ENCODE measurements at regions not wholly inside any gene's neighbourhood (a gene's known extent, or its start where the extent isn't known, plus 50 kb on each side); places are given as distances from the start of the nearest gene placed in this dataset.
"Not testable (repeated sequence)": the region's sequence is repeated elsewhere in the genome, so short reads cannot be mapped to it uniquely, and the experiment has no call there.

DNA sequence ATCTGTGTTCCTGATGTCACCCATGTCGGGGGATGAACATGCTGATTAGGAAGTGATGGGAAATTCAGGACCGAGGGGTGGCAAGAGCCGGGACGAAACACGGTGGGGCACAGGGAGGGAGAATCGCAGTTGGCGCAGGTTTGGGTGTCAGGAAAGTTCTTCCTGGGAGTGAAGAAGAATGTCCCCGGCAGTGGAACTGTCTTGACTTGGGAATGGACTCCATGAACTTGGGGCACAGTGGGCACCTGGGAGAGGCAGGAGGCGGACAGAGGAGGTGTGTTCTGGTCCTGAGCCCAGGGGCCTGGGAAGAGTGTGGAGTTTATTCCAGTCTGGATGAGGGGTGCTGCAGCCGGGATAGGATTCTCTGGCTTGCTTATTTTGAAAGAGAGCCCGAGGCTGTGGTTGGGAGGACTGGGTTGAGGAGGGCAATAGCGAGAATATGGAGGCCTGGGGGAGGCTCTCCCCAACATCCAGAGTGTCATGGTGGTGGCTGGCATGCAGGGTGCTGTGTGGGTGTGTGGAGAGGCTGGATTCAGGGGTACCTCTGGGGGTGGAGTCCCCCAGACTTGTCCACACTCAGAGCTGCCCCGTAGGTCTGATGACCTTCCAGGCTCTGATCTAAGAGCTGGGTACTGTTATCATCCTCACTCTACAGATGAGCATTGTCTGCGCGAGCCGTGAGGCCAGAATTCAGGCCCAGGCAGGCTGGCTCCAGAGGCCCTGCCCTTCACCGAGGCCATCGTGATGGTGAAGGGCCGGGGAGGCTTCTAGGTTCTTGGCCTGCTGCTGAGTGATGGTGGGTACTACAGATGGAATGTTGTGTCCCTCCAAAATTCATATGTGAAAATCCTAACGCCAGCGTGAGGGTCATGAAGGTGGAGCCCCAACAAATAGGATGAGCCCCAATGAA, 274.5 kb upstream of the C1orf174 start:
- no peak overlapping the region for H3K27ac ChIP-seq (ENCODE audit: insufficient read depth, low read depth, low read length, poor library complexity, severe bottlenecking)
- H3K4me1 ChIP-seq (ENCODE audit: control insufficient read depth, insufficient read depth, low read length) = peaks cover 3% of the 10 kb centered on the region
- H3K9me3 ChIP-seq (ENCODE audit: control insufficient read depth, low read length) = no peaks in the 10 kb centered on the region
- H3K4me3 ChIP-seq (ENCODE audit: insufficient read depth, low read depth, low read length) = no peak overlapping the region
- H3K27me3 ChIP-seq (ENCODE audit: control insufficient read depth, insufficient read depth, low read length, poor library complexity, severe bottlenecking) = no peaks in the 10 kb centered on the region
- whole genome bisulfite sequencing, 2 experiments = 94% methylated on average over 21 of the region's 21 CpGs
- no peaks in the 10 kb centered on the region for H3K36me3 ChIP-seq (ENCODE audit: control insufficient read depth, insufficient read depth, low read length)

DNA sequence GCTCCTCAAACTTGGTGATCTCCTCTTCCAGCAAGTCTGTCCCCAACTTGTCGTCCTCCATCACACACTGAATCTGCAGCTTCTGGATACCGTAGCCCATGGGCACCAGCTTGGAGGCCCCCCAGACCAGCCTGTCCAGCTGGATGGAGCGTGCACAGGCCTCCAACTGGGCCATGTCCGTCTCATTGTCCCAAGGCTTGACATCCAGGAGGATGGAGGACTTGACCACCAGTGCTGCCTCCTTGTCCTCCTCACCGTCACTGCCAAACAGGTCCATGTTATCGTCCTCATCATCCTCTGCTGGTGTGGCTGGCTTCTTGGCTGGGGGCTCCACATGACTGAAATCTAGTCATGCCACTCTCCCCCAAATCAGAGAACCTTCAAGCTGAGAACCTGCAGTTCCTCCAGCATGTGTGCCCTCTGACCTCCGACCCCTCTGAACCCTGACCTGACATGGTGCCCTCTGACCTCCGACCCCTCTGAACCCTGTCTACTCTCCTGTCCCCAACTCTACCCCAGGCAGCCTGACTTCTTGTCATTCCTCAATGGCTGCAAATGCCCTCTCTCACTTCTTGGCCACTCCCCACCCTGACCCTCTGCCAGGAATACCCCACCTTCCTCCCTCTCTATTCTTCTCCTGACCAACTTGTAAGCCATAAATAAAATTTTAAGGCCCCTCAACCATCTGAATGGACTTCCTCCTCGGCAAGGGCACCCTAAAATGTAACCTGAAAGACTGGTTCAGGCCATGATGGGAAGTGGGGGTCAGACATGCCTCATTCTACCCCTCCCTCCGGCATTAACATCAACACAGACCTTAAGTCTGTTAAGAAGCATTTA, 275.7 kb upstream of the C1orf174 start:
- H3K27me3 ChIP-seq (ENCODE audit: control insufficient read depth, insufficient read depth, low read length, poor library complexity, severe bottlenecking) = no peaks in the 10 kb centered on the region
- H3K9me3 ChIP-seq (ENCODE audit: control insufficient read depth, low read length) = no peaks in the 10 kb centered on the region
- peaks cover 3% of the 10 kb centered on the region for H3K4me1 ChIP-seq (ENCODE audit: control insufficient read depth, insufficient read depth, low read length)
- no peak overlapping the region for H3K27ac ChIP-seq (ENCODE audit: insufficient read depth, low read depth, low read length, poor library complexity, severe bottlenecking)
- WGBS, 2 experiments = 88% methylated on average over 10 of the region's 10 CpGs
- no peak overlapping the region for H3K4me3 ChIP-seq (ENCODE audit: insufficient read depth, low read depth, low read length)
- no peaks in the 10 kb centered on the region for H3K36me3 ChIP-seq (ENCODE audit: control insufficient read depth, insufficient read depth, low read length)

DNA sequence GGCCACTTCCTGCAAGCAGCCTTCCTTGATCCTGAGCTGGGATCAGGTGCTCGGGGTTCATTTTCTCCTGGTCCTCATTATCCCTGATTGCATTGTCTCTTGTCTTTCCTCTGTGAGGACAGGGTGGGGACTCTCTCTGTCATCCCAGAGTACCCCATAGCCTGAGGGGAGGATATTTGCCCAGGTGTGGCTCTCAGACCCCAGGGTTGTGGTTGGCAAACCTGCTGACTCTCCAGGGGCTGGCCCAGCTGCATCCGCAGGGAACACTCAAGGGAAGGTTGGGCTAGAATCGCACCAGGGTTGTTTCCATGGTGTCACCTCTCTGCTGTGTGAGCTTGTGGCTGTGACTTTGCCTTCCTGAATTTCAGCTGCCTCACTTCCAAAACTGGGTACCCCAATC, 276.8 kb upstream of the C1orf174 start:
- WGBS, 2 experiments = 91 to 93% methylated on average over 3 of the region's 3 CpGs
- Histone ChIP-seq H3K4me3 (ENCODE audit: insufficient read depth, low read depth, low read length) (no peak overlapping the region), H3K27me3 (ENCODE audit: control insufficient read depth, insufficient read depth, low read length, poor library complexity, severe bottlenecking) (no peaks in the 10 kb centered on the region), H3K4me1 (ENCODE audit: control insufficient read depth, insufficient read depth, low read length) (peaks cover 3% of the 10 kb centered on the region), H3K36me3 (ENCODE audit: control insufficient read depth, insufficient read depth, low read length) (no peaks in the 10 kb centered on the region), H3K27ac (ENCODE audit: insufficient read depth, low read depth, low read length, poor library complexity, severe bottlenecking) (no peak overlapping the region), H3K9me3 (ENCODE audit: control insufficient read depth, low read length) (no peaks in the 10 kb centered on the region)

DNA sequence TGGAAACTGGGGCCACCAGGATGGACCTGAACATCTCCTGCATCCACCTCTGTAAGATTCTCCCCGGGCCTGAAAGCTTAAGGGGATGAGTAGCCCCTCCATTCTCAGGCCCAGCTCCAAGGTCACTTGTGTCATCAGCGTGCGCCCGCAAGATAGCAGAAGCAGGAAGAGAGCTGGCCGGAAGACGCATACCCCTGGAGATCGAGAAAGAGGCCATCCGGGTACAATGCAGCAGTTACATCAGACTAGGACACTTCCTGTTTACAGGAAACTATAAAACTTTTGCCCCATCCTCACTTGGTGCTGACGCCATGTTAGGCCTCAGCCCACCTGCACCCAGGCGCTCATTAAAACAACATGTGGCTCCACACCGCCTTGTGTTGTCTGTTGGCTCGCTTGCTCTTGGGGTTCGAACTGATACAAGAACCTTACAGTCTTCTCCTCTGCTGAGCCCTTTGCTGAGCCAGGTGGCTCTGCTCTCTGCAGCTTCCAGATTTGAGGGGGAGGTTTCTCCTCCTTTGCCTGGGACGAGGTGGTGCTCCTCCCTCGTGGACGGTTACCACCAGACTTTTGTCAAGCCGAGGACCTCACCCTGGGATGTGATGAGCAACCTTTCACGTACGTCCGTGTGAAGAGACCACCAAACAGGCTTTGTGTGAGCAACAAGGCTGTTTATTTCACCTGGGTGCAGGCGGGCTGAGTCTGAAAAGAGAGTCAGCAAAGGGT, 277.5 kb upstream of the C1orf174 start:
- 91 to 93% methylated on average over 21 of the region's 21 CpGs for WGBS, 2 experiments
- Histone ChIP-seq H3K9me3 (ENCODE audit: control insufficient read depth, low read length) (no peaks in the 10 kb centered on the region), H3K4me3 (ENCODE audit: insufficient read depth, low read depth, low read length) (no peak overlapping the region), H3K27me3 (ENCODE audit: control insufficient read depth, insufficient read depth, low read length, poor library complexity, severe bottlenecking) (no peaks in the 10 kb centered on the region), H3K36me3 (ENCODE audit: control insufficient read depth, insufficient read depth, low read length) (no peaks in the 10 kb centered on the region), H3K4me1 (ENCODE audit: control insufficient read depth, insufficient read depth, low read length) (peaks cover 3% of the 10 kb centered on the region), H3K27ac (ENCODE audit: insufficient read depth, low read depth, low read length, poor library complexity, severe bottlenecking) (no peak overlapping the region)

DNA sequence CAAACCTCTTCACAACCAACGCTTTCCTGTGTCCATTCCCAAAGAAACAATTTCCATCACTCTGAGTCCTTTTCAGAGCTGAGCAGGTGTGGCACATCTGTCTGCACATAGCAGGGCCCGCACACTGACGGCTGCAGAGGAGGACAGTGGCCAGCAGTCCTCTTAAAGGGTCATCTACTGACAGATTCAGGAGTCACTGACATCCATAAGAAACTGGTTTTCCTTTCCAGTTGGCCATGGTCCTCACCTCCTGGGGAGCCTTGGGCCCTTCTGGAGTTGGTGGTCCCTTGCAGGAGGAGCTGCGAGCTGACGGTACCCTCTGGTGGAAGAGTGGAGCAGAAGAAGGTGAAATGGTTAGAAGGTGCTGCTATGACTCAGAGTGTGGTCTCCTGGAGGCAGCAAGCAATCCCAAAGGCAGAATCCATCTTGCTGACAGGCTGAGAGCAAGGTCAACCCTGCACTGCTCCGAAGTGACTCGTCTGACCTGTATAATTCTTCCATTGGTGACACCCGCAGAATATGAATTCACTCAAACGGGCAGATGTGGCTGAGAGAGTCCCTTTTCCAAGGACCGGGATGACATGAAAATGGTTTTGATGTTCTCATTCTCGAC, 278.5 kb upstream of the C1orf174 start:
- Histone ChIP-seq H3K36me3 (ENCODE audit: control insufficient read depth, insufficient read depth, low read length) (no peaks in the 10 kb centered on the region), H3K27me3 (ENCODE audit: control insufficient read depth, insufficient read depth, low read length, poor library complexity, severe bottlenecking) (no peaks in the 10 kb centered on the region), H3K27ac (ENCODE audit: insufficient read depth, low read depth, low read length, poor library complexity, severe bottlenecking) (no peak overlapping the region), H3K4me1 (ENCODE audit: control insufficient read depth, insufficient read depth, low read length) (peaks cover under 1% of the 10 kb centered on the region), H3K4me3 (ENCODE audit: insufficient read depth, low read depth, low read length) (no peak overlapping the region), H3K9me3 (ENCODE audit: control insufficient read depth, low read length) (no peaks in the 10 kb centered on the region)
- WGBS, 2 experiments = 90 to 91% methylated on average over 11 of the region's 11 CpGs

DNA sequence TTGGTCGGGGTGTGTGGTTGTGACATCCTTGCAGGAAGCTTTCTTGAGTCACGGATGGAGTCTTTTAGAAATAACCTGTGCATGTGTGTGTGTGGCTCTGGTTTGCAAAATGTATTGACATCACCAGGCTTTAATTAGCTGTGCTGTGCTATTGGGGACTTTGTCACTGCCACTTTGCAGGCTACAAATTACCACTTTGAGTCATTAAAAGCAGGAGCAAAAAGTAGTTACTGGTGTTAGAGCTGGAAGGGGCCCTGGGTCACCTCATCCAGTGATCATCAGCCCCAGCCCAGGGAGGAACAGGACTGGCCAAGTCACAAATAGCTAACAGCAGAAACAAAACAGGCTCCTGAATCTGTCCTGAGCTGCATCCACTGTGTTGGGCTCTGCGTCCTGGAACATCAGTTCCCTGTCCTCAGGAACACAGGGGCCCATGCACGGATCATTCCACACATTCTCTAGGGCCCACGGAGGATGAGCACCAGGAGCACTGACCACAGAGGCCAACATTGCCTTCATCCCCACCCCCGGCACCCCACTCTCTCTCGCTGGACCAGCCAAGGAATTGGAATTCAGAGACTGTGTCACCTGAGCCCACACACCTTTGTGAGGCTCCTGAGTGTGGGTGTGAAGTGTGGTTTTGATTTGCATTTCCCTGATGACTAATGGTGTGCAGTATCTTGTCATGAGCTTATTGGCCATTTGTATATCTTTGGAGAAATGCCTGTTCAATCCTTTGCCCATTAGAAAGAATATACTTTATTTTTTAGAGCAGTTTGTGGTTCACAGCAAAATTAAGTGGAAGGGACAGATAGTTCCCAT, 280.1 kb upstream of the C1orf174 start:
- Histone ChIP-seq H3K9me3 (ENCODE audit: control insufficient read depth, low read length) (no peaks in the 10 kb centered on the region), H3K27ac (ENCODE audit: insufficient read depth, low read depth, low read length, poor library complexity, severe bottlenecking) (no peak overlapping the region), H3K27me3 (ENCODE audit: control insufficient read depth, insufficient read depth, low read length, poor library complexity, severe bottlenecking) (no peaks in the 10 kb centered on the region), H3K4me3 (ENCODE audit: insufficient read depth, low read depth, low read length) (no peak overlapping the region), H3K4me1 (ENCODE audit: control insufficient read depth, insufficient read depth, low read length) (no peaks in the 10 kb centered on the region), H3K36me3 (ENCODE audit: control insufficient read depth, insufficient read depth, low read length) (no peaks in the 10 kb centered on the region)
- WGBS, 2 experiments = 86 to 87% methylated on average over 7 of the region's 7 CpGs

DNA sequence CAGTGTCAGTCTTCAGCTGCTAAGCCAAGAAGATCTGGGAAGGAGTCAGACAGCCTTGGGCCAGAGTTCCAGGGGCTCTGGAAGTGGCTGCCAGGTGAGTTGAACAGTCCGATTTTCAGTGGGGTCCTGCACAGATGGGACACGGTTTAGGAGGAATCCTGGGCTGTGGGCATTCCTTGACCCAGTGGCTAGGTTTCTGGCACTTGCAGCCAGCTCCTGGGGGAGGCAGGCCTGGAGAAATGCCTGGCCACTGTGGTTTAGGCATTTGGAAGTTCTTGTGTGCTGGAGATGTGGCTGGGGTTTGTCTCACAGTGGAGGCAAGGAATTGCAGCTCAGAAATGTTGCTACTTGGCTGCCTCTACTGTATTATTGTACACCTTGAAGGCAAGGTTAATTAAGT, 286.4 kb upstream of the C1orf174 start:
- not testable (repeated sequence) for H3K4me3 ChIP-seq (ENCODE audit: insufficient read depth, low read depth, low read length); H3K36me3 ChIP-seq (ENCODE audit: control insufficient read depth, insufficient read depth, low read length); H3K9me3 ChIP-seq (ENCODE audit: control insufficient read depth, low read length); H3K4me1 ChIP-seq (ENCODE audit: control insufficient read depth, insufficient read depth, low read length); H3K27ac ChIP-seq (ENCODE audit: insufficient read depth, low read depth, low read length, poor library complexity, severe bottlenecking); H3K27me3 ChIP-seq (ENCODE audit: control insufficient read depth, insufficient read depth, low read length, poor library complexity, severe bottlenecking)
- WGBS, 2 experiments = 93 to 94% methylated on average over 2 of the region's 2 CpGs

DNA sequence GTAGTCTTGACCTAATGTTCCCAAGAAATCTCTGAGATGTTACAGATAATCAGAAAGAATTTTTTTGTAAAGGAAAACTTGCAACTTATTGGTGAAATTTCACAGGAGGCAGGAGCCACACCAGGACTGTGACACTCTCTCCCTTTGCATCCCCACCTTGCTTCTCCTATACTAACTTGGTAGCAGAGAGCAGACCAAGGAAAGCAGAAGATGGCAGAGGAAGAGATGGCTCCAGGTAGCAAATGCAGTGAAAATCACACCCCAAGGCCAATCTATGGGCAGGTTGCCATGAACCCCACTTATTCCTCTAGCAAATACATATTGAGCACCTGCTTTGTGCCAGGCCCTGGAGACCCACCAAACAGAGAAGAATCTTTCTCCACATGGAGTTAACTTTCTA, 303.4 kb upstream of the C1orf174 start:
- H3K4me3 ChIP-seq (ENCODE audit: insufficient read depth, low read depth, low read length) = no peak overlapping the region
- H3K4me1 ChIP-seq (ENCODE audit: control insufficient read depth, insufficient read depth, low read length) = no peaks in the 10 kb centered on the region
- H3K27ac ChIP-seq (ENCODE audit: insufficient read depth, low read depth, low read length, poor library complexity, severe bottlenecking) = no peak overlapping the region
- H3K36me3 ChIP-seq (ENCODE audit: control insufficient read depth, insufficient read depth, low read length) = no peaks in the 10 kb centered on the region
- no peaks in the 10 kb centered on the region for H3K9me3 ChIP-seq (ENCODE audit: control insufficient read depth, low read length)
- no peaks in the 10 kb centered on the region for H3K27me3 ChIP-seq (ENCODE audit: control insufficient read depth, insufficient read depth, low read length, poor library complexity, severe bottlenecking)

DNA sequence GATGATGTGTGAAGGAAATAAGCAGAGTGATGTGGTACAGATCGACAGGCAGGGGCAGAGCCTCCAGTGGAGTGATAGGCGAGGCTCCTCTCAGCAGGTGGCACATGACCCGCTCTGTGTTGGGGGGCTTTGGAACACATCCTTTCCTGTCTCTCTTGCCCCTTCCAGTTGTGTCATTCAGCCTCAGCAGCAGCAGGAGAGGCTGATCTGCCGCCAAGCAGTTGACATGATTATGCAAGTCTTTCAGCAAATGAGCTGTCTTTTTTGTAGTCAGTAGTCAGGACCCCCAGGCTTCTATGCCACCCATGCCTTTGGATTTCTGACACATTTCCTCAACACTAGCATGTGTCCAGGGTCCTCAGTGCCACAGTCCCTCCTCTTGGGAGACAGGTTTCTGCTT, 307.1 kb upstream of the C1orf174 start:
- Histone ChIP-seq H3K9me3 (ENCODE audit: control insufficient read depth, low read length) (no peaks in the 10 kb centered on the region), H3K36me3 (ENCODE audit: control insufficient read depth, insufficient read depth, low read length) (no peaks in the 10 kb centered on the region), H3K4me1 (ENCODE audit: control insufficient read depth, insufficient read depth, low read length) (no peaks in the 10 kb centered on the region), H3K27me3 (ENCODE audit: control insufficient read depth, insufficient read depth, low read length, poor library complexity, severe bottlenecking) (no peaks in the 10 kb centered on the region), H3K4me3 (ENCODE audit: insufficient read depth, low read depth, low read length) (no peak overlapping the region), H3K27ac (ENCODE audit: insufficient read depth, low read depth, low read length, poor library complexity, severe bottlenecking) (no peak overlapping the region)
- 86 to 87% methylated on average over 4 of the region's 4 CpGs for WGBS, 2 experiments
